Fibroblast of the conjunctiva (primary cell): ENCODE measurements at regions not wholly inside any gene's neighbourhood (a gene's known extent, or its start where the extent isn't known, plus 50 kb on each side); places are given as distances from the start of the nearest gene placed in this dataset.
A peak's percentile ranks its signal among the peaks of the same experiment; 100 is the strongest.
"Not testable (repeated sequence)": the region's sequence is repeated elsewhere in the genome, so short reads cannot be mapped to it uniquely, and the experiment has no call there.

ENCODE experiments used
- DNase-seq: peaks from one replicate; pipeline ENCODE4 v3.0.0-alpha.2; 2010; ENCODE audit warnings: low read depth

DNA sequence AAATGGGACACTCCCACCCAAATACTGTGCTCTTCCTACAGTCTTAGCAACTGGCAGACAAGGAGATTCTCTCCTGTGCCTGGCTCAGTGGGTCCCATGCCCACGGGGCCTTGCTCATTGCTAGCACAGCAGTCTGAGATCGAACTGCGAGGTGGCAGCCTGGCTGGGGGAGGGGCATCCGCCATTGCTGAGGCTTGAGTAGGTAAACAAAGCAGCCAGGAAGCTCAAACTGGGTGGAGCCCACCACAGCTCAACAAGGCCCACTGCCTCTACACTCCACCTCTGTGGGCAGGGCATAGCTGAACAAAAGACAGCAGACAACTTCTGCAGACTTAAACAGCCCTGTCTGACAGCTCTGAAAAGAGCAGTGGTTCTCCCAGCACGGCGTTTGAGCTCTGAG is 174.8 kb downstream of the COL12A1 start:
- not testable (repeated sequence) for DNase-seq

DNA sequence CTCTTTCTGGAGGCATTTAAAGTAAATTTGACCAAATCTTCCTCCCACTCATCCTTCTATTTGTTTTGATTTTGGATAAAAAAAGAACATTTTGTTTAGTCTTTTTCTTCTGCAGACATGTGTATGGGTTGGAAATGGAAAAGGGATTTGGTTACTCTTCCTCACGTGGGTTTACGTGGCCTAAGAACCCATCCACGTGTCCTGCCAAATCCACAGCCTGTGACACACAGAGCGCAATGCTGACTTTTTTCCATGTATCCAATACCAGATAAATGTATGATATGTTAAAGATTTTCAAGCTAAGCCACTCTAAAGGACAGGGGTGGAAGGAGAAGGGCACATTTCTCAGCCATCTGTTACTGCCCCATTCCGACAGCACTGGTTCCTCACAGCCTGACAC is 176.5 kb downstream of the COL12A1 start:
- no peak for DNase-seq

DNA sequence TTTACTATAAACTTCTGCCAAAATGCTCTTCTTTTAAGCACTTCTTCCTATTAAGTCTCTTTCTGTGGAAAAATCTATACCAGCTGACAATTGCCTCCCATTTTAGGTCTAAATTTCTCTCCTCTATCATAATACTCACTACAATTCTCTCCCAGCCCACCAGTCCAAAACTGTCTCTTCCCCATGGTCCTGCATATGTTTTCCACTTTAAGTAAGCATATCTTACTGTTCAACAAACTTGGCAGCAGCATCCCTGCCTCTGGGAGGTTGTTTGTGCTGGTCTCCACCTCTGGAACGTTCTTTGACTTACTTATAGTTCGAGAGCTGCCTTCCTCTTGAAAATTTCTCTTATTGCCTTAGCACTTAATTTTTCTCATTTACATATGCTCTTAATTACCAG is 180.5 kb downstream of the COL12A1 start:
- no peak for DNase-seq

DNA sequence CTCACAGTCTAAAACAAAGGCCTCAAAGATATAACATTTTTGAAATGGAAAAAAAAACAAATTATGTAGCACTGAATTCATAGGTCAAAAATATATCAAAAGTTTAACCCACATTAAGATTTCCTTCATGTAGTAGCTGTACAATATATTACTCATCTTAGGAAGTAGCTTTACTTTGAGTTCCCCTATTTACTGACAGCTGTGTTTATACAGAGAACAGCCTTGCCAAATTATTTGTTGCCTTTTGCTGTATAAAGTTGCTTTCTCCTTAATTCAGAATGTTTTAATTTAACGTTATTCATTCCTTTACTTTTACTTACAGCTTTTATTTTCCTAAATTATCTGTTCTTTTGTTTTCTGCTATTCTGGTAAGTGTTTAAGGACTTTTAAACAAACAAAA is 181.0 kb downstream of the COL12A1 start:
- DNase-seq, result peak; percentile 12

DNA sequence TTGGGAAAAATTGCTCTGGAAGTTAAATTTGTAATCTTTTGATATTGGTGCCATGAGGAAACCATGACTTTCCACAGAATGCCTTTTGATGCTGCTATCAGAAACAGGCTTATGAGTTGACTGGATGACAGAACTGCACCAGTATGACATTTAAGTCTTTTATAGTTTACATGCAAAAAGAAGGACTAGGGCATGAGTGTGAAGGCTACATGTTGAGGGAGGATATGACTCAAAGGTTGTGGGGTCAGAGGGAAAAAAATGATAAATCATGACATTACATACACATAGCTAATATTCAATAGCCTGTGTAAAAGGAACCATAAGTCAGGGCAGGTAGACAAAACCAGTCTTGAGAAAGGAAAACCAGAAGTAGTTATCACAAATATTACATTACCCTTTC is 182.2 kb downstream of the COL12A1 start:
- no peak for DNase-seq

DNA sequence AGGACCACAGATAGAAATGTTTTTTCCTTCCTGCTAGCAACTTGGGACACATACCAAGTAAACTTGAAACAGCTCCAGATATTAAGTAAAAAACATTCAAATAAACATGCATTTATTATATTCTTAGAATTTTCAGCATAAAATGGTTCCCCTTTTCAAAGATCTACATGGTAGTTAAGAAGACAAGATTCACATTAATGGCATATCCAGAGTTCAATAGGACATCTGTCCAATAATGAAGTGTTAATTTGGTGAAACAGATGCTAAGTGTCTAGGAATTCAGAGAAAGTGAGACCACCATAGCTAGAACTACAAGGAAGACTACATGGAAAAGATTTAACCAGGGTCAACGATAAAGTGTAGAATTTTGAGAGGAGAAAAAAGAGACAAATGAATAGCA is 184.9 kb downstream of the COL12A1 start:
- DNase-seq, result no peak

DNA sequence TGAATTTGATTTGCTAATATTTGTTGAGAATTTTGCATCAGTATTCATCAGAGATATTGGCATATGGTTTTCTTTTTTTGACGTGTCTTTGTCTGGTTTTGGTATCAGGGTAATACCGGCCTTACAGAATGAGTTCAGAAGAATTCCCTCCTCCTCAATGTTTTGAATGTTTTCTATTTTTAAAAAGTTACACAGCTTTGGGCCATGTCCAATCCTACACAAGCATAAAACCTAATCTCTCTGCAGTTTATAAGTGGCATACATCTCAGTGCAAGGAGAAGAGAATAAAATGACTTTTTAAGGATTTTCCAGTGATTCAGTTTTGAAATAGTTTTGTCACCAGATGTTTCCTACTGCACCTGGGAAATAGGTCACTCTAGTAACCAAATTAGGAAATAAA is 185.5 kb downstream of the COL12A1 start:
- DNase-seq, result no peak

DNA sequence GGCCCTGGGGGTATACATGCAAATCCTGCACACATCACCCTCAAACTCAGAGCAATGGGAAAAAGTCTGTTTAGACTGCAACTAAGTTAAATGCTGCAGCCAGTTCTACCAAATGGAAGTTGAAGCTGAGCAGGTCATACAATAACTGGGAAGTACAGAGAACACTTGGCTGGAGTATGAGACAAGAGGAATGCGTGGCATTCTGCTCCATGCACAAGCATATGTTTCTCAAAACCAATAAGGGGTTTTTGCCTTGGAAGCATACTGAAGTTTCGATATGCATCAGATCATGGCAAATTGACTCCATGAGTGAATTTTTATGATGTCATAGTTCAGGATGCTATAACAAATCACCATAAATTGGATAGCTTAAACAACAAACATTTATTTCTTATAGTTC is 193.8 kb downstream of the COL12A1 start:
- no peak for DNase-seq

DNA sequence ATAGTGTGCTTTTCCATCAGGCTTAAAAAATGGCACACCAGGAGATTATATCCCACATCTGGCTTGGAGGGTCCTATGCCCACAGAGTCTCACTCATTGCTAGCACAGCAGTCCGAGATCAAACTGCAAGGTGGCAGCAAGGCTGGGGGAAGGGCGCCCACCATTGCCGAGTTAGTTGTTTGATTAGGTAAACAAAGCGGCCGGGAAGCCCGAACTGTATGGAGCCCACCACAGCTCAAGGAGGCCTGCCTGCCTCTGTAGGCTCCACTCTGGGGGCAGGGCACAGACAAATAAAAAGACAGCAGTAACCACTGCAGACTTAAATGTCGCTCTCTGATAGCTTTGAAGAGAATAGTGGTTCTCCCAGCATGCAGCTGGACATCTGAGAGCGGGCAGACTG is 201.9 kb downstream of the COL12A1 start:
- not testable (repeated sequence) for DNase-seq

DNA sequence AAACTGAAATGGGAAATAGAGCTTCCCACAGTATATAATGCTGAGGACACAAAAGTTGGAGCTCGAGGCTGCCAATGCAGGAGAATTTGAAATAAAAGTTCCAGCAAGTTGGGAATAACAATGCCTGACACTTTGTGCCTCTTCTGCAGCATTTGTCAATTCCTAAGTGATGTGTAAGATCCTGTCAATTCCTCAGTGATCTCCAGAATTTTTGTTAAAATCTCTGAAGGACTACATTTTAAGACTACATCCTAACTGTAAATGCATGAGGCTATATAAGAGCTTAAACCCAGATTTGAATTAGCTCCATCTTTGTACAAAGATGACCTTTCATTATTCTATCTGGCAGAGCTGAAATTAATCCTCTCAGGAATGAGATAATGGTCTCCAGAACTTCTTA is 208.2 kb downstream of the COL12A1 start:
- no peak for DNase-seq

DNA sequence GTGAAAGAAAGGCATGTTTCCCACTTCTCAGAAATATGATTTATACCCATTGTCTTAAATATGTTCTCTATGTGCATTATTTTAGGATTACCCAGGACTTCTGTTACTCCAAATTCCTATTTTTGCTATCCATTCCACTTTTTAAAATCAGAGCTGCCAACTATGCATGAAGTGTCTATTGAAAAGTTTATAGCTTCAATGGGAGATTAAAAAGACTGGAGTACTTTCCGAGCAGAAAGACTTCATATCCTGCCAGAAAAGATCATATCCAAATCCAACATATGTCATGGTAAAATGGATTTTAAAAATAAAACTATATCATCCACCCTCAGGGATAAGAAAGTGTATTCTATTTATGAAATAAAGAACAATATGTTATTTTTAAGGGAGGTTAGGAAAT is 212.7 kb downstream of the COL12A1 start:
- DNase-seq, result no peak

DNA sequence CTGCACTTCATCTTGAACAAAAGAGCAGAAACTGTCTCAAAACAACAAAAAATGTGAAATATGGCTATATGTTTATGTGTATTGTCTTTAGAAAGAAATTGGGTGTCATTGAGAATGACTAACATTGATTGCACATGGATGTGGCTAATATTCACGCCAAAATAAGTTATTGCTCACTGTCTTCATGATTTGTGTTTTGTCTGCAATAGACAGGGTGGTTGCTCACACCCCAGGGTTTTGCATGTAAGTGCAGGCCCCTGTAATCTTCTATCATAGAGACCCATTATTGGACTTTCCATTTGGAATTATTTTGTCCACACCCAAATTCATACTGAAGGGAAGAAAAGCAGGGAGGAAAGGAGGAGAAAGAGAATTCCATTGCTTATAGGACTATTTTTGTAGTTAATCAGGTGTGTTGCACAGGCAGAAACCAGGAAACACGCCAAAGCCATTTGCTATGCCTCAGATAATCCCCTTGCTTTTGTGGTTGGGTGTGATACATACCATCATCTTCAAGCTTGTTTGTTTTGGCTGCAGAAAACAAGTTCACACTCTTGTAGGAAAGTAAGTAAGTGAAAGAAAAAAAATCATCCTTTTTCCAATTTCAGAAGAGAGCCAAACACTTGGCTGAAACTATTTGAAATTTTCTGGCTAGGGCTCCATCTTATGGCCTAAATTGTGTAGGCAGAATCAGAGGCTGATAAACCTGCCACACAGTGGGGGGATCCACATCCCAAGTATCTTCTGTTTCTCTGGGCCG is 214.1 kb downstream of the COL12A1 start:
- peak; percentile 49 for DNase-seq

DNA sequence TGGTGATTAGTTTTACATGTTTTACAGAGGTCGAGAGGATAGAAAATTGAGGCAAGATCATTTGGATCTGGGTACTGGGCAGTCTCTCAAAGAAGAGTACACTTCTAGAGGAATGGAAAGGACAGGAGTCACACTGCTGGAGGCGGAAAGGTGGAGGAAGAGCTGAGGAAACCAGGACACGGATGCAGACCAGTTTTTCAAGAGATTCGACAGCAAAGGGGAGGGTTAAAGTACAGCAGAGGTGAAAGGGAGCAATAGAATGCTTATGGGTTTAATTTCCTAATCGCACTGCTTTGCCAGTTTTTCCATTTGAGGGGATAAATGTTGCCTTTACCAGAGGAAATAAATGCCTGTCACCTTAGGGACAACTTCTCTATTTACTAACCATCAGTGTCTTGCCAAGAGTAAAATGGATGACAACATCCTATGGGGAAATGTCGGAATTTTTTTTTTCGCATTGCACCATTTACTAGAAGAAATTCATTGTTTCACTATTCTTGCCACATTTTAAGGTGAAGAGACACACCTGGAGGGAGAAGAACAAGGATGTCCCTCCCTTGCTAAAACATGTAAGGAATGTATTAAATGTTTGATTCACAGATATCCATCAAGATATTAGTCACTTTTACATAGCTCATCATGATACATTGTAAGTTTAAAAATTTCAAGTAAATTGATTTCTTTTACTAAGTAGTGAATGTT is 226.6 kb downstream of the COL12A1 start:
- no peak for DNase-seq

DNA sequence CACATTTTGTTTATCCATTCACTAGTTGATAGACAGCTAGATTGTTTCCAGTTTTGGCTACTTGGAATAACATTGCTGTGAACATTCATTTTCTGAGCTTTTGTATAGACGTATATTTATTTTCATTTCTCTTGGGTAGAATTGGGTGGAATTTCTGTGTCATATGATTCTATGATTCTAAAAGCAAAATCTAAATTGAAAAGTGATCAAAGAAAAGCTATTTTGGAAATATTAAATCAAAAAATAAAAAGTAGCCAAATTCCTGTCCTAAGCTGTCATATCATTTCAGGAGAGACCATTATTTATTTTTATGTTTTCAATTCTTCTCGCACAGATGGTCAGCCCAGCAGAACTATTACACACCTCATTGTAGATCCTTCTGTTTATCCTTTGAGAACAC is 229.2 kb downstream of the COL12A1 start:
- DNase-seq, result no peak

DNA sequence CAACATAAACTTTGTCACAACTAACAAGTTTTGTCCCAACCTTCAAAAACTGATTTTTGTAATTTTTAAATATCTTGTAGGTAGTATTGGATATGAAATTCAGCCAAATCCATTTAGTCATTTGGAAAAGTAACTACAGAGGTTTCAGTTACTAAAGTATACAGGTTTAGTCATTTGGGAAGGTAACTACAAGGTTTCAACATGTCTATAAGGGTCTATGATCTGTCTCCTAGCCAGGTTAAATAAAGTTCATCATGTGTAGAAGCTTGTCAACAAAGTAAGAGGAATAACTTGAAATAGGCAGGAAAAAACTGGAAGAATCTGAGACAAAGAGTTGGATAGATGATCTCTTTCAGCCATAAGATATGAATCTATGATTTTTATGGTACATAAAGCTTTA is 229.8 kb downstream of the COL12A1 start:
- no peak for DNase-seq

DNA sequence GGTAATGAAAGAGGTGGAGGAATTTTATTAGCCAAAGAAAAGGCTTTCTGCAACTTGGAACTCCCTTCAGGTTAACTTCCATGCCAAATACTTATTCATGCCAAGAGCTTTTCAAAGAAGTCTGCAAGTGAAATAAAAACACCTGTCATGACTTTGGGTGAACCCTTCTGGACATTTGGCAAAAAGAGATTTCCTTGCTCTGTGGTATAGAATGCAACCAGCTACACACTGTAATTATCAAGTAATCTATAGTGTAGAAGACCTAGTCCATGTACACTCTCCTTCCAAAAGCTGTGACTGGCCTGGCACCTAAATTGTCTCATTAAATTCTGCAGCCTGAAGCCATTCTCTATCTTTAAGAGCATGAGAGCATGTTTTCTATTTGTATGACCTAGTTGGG is 232.3 kb downstream of the COL12A1 start:
- DNase-seq, result no peak

DNA sequence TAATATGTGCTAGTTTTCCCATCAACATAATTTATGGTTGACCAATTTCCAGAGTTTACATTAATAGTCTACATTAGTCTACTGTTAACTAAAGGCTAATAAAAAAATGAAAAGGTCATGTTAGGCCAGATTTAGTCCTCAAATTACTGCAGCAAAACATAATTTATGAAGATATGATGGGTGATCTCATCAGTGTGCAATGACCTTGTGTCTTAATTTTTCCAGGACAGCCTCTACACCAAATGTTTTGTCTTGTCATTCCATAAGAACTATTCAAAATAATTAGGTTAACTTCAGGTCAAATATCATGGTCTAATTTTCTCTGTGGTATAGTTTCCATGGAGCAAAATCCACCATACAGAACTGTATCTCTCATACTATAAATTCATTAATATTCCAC is 234.2 kb downstream of the COL12A1 start:
- DNase-seq, result no peak

DNA sequence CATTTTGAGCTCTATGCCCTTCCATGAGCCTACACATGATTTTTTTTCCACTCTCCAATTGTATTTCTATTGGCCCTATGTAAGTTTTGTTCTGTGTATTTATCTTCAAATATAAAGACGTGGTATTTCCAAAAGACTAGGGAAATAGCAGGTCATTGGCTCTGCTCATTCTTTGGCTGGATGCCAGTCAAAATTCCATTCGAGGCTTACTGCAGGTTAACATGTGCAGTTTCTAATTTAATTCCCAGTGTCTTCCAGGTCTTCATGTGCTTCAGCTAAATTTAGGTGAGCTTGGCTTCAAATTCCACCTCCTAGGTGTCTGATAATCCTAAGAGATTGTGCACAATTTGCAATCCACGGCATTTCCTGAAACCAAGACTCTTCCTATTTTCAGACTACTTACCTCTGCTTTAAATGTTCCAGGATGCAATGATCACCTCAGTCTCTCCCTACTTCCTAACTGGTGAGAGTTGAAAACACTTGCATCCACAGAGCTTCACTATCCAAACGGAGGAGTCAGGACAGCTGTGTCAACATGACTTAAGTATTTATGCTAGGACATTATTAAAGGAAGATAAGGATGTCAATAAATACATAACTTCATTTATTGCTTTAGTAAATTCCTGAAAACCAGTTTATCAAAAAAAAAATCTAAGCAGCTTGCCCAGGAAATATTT is 236.1 kb downstream of the COL12A1 start:
- no peak for DNase-seq

DNA sequence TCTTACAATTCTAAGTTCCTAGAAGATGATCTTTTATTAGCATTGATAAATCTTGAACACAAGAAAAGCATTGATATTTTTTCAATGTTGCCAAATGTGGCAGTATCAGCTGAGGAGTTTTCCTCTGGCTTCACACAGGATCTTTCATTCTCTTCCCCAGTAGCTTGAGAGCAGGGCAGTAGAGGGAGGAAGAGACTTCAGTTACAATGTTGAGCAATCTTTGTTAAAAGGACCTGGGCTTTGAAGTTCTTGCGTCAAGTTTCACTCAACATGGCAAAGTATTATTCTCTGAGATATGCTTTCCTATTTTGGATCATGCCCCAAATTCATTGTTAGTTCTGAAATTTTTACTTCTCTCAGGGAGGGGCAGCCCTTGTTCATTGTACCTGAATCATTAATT is 238.0 kb downstream of the COL12A1 start:
- no peak for DNase-seq

DNA sequence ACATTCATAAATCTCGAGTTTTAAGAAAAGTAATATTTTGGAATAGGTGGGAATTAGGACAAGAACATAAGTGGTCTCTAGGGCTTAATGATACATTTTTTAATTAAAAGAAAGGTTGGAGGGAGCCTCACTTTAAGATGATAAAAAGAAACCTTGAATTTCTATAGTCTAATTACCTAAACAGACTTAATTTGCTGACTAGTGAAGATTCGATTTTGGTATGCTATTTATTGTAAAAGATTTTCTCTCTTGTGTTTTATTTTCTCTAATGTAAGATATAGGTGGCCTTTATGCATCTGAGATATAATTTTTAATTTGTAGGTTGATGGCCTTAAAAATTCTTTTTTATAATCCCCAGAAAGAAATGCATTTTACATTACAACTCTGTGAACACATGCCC is 239.1 kb downstream of the COL12A1 start:
- no peak for DNase-seq

DNA sequence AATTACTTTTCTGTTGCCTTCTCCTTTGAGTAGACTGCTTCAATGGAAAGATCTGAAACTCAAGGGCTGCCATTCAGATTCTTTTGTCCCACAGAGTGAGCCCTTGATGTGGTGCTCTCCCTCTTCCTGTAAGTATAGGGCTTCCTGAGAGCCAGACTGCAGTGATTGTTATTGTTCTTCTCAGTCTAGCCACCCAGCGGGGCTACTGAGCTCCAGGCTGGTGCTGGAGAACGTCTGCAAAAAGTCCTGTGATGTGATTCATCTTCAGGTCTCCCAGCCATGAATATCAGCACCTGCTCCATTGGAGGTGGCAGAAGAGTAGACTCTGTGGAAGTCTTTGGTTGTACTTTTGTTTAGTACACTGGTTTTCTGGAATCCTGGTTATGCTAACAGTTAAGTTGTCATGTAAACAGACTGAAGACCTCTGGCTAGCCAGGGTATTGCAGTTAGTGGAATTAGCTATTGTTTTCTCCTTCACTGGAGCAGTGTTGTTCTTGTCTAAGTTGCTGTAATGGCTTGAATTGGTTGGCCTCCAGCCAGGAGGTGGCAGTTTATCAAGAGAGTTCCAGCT is 240.9 kb downstream of the COL12A1 start:
- no peak for DNase-seq

DNA sequence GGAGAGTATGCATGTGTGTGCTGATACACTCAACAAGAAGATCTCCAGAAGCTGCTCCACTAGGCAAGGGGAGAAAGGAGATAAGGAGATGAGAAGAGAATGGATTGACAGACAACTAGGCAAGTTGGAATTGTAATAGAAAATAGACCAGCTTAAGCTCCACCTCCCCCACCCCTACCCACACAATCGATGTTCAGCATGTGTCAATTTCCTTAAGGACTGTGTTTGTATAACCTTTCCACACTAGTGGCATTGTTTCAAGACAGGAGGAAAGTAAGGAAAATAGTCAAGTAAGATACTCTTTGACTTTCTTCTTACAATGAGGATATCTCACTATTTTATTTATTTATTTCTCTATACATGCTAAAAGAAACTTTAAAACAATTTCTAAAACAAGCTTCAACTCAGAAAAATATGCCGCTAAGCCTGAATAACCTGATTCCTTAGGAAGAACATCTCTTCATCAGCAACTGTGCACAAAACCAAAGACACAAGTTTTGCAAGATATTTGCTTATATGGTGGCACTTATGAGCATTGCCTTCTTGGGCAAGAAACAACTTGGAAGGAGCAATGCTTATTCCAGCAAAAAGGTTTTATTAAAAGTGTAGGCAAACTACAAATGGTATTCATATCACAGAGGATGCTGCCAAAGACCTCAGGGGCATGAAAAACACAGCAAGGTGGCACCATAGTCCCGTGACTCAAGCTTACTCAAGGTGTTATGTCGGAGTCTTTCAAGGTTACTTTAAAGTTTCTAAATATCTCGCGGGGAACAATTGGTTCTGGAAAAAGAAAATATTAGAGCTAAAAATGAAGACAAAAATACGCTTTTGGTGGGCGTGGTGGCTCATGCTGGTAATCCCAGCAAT is 249.1 kb downstream of the COL12A1 start:
- DNase-seq, result no peak
